ENCODE measurements at regions not wholly inside any gene's neighbourhood (a gene's known extent, or its start where the extent isn't known, plus 50 kb on each side); places are given as distances from the start of the nearest gene placed in this dataset.

GRCh38 chr12:82593143-82593542, 93.6 kb upstream of the TMTC2 start:
- no peak for DNase-seq
- Histone ChIP-seq H3K9me3 (peaks cover 0 to 21% (median 7%) of the 10 kb centered on the region in 12 donors), H3K36me3 (no peaks in the 10 kb centered on the region), H3K27ac (no peak overlapping the region), H3K27me3 (no peaks in the 10 kb centered on the region), H3K4me1 (no peaks in the 10 kb centered on the region), H3K4me3 (no peak overlapping the region)
- ATAC-seq = no peak
- WGBS, 4 donors = 60 to 69% (median 66%) methylated on average over 3 of the region's 3 CpGs
- no peak for TF ChIP-seq POLR2A (IDR thresholded peaks at IDR 0.05)
- no peak for TF ChIP-seq CTCF (IDR thresholded peaks at IDR 0.05)
- intact Hi-C loops (cut with DNase I) = no loop called here

GRCh38 chr12:82593901-82594396, 92.8 kb upstream of the TMTC2 start:
- Histone ChIP-seq H3K9me3 (peaks cover 0 to 13% (median under 1%) of the 10 kb centered on the region in 12 donors), H3K4me3 (no peak overlapping the region), H3K4me1 (no peaks in the 10 kb centered on the region), H3K27ac (no peak overlapping the region), H3K27me3 (no peaks in the 10 kb centered on the region), H3K36me3 (no peaks in the 10 kb centered on the region)
- 19 to 46% (median 31%) methylated on average over 1 of the region's 1 CpG for WGBS, 4 donors
- no peak for ATAC-seq
- TF ChIP-seq CTCF (IDR thresholded peaks at IDR 0.05) (no peak), POLR2A (IDR thresholded peaks at IDR 0.05) (no peak)
- intact Hi-C loops (cut with DNase I) = no loop called here
- no peak for DNase-seq

- DNase-seq (no peak), ATAC-seq (no peak)
- Histone ChIP-seq H3K36me3 (no peaks in the 10 kb centered on the region), H3K27ac (no peak overlapping the region), H3K4me1 (no peaks in the 10 kb centered on the region), H3K9me3 (no peaks in the 10 kb centered on the region), H3K4me3 (no peak overlapping the region), H3K27me3 (no peaks in the 10 kb centered on the region)
- no peak for TF ChIP-seq CTCF (IDR thresholded peaks at IDR 0.05)
- no peak for TF ChIP-seq POLR2A (IDR thresholded peaks at IDR 0.05)
- intact Hi-C loops (cut with DNase I) = no loop called here
Observed at GRCh38 chr12:82595941-82596340, 90.8 kb upstream of the TMTC2 start.

- H3K27ac ChIP-seq = no peak overlapping the region
- ATAC-seq (no peak), DNase-seq (no peak)
- no peaks in the 10 kb centered on the region for H3K36me3 ChIP-seq
- no peaks in the 10 kb centered on the region for H3K9me3 ChIP-seq
- no peaks in the 10 kb centered on the region for H3K4me1 ChIP-seq
- H3K4me3 ChIP-seq = no peak overlapping the region
- no peaks in the 10 kb centered on the region for H3K27me3 ChIP-seq
- TF ChIP-seq POLR2A (IDR thresholded peaks at IDR 0.05) (no peak), CTCF (IDR thresholded peaks at IDR 0.05) (no peak)
- WGBS, 4 donors = 76 to 94% (median 83%) methylated on average over 1 of the region's 1 CpG
- intact Hi-C loops (cut with DNase I) = no loop called here
Observed at GRCh38 chr12:82596483-82596882, 90.2 kb upstream of the TMTC2 start.

Measured in heart left ventricle (tissue), 16 donors.